ENCODE measurements at regions not wholly inside any gene's neighbourhood (a gene's known extent, or its start where the extent isn't known, plus 50 kb on each side); places are given as distances from the start of the nearest gene placed in this dataset.

DNA sequence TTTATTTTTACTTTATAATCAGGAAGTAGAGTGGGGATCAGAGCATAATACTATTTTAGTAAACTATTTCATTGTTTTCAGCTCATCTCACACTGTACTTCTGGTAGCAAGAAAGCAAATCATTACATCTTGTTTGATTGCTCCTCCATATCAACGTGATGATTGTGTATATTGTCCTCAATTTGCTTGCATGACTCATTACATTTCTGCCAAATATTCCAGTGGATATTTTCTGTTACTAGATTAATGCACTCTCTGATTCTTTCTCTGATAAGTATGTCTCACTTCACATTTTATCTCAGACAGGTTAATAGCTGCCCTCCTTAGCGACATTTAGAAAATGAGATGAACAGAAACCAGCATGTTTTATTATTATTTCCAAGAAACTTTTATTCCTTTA lies 1145.3 kb downstream of the OTOL1 start:
- ATAC-seq (replicated peaks; ENCODE audit: extremely low read depth, poor library complexity, severe bottlenecking) = no peak
- H3K4me3 Mint-ChIP-seq = no peak overlapping the region
- no peaks in the 10 kb centered on the region for H3K4me1 Mint-ChIP-seq
- peaks cover 13% of the 10 kb centered on the region for H3K9me3 Mint-ChIP-seq
- H3K27me3 Mint-ChIP-seq = no peaks in the 10 kb centered on the region
- no peaks in the 10 kb centered on the region for H3K36me3 Mint-ChIP-seq (ENCODE audit: insufficient read depth)
- no peak overlapping the region for H3K27ac Mint-ChIP-seq (ENCODE audit: low read depth)
- DNase-seq (ENCODE audit: low spot score in 2 of 2) = no peak

DNA sequence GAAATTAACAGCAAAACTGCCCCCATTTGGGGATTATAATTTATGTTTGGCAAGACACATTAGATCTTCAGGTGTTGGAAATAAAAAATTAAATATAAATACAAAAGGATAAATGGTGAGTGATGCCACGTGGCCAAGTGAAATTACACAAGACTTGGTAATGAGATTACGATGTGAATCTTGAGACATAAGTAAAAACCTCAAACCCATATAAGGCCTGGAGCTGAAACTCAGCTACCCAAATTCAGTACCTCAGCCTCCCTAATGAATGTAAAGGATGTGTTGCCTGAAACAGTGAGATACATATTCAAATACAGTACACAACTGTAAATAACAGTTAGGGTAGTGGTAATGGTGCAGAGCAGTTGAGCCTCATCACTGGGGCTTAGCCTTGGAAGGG lies 1146.6 kb downstream of the OTOL1 start:
- no peaks in the 10 kb centered on the region for H3K27me3 Mint-ChIP-seq
- H3K9me3 Mint-ChIP-seq = peaks cover 19% of the 10 kb centered on the region
- H3K27ac Mint-ChIP-seq (ENCODE audit: low read depth) = no peak overlapping the region
- ATAC-seq (replicated peaks; ENCODE audit: extremely low read depth, poor library complexity, severe bottlenecking) = no peak
- H3K4me1 Mint-ChIP-seq = no peaks in the 10 kb centered on the region
- DNase-seq (ENCODE audit: low spot score in 2 of 2) = no peak
- H3K36me3 Mint-ChIP-seq (ENCODE audit: insufficient read depth) = no peaks in the 10 kb centered on the region
- no peak overlapping the region for H3K4me3 Mint-ChIP-seq

DNA sequence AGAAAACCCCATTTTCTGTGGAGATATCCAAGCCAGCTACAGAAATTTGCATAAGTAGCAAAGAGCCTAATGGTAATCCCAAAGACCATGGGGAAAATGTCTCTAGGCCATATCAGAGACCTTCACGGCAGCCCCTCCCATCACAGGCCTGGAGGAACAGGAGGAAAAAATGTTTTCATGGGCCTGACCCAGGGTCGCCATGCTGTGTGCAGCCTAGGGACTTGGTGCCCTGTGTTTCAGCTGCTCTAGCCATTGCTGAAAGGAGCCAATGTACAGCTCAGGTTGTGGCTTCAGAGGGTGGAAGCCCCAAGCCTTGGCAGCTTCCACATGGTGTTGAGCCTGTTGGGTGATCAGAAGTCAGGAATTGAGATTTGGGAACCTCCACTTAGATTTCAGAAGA lies 1150.7 kb downstream of the OTOL1 start:
- H3K27ac Mint-ChIP-seq (ENCODE audit: low read depth) = no peak overlapping the region
- no peak overlapping the region for H3K4me3 Mint-ChIP-seq
- H3K4me1 Mint-ChIP-seq = no peaks in the 10 kb centered on the region
- no peaks in the 10 kb centered on the region for H3K27me3 Mint-ChIP-seq
- DNase-seq (ENCODE audit: low spot score in 2 of 2) = no peak
- no peak for ATAC-seq (replicated peaks; ENCODE audit: extremely low read depth, poor library complexity, severe bottlenecking)
- H3K9me3 Mint-ChIP-seq = peaks cover 28% of the 10 kb centered on the region
- H3K36me3 Mint-ChIP-seq (ENCODE audit: insufficient read depth) = no peaks in the 10 kb centered on the region

DNA sequence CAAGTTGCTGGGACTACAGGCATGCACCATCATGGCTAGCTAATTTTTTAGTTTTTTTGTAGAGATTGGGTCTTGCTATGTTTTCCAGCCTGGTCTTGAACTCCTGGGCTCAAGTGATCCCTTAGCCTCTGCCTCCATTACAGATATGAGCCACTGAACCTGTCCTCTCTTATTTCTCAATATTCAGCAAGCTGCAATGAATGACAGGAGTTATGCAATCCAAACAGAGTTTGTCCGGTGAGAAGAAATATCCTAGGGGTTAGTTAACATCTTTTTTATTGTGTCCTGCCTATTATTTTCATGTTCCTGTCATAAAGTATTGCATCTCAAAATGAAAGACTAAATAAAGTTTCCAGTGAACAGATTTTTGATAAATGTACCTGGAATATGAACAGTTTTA lies 1161.4 kb downstream of the OTOL1 start:
- Mint-ChIP-seq H3K4me3 (no peak overlapping the region), H3K27ac (ENCODE audit: low read depth) (no peak overlapping the region), H3K36me3 (ENCODE audit: insufficient read depth) (no peaks in the 10 kb centered on the region), H3K27me3 (no peaks in the 10 kb centered on the region), H3K4me1 (no peaks in the 10 kb centered on the region), H3K9me3 (peaks cover 5% of the 10 kb centered on the region)
- DNase-seq (ENCODE audit: low spot score in 2 of 2) (no peak), ATAC-seq (replicated peaks; ENCODE audit: extremely low read depth, poor library complexity, severe bottlenecking) (no peak)

DNA sequence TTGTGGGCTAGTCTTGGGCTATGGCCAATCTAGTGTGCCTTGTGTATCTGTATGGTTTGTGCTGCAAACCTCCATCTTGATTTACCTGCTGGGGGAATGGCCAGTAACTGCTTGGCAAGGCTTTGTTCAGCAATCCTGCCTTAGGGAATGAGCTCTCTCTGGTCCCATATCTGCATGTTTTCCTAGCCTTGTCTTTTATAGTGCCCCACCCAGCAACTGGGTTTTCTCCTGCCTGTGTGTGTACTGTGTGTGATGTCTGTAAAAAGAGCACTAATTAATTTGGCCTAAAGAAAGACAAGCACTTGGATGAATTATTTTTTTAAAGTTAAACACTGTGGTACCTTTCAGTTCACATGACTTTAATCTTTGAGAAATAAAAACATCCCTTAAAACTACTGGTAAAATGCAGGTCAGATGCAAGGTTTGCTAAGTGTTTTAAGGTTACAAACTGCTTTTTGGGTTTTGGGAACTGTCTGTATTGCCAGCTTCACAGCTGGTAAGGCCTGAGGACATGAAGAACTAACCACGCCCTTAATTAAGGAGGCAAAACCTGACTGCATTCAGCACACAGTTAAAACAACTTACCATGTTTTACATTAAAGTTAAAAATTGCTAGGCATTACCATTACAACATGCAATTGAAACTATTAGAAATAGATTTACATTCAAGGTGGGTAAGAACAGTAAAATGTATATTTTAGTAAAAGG lies 1169.2 kb downstream of the OTOL1 start:
- H3K27me3 Mint-ChIP-seq = no peaks in the 10 kb centered on the region
- H3K4me1 Mint-ChIP-seq = no peaks in the 10 kb centered on the region
- H3K27ac Mint-ChIP-seq (ENCODE audit: low read depth) = no peak overlapping the region
- no peak for DNase-seq (ENCODE audit: low spot score in 2 of 2)
- no peaks in the 10 kb centered on the region for H3K36me3 Mint-ChIP-seq (ENCODE audit: insufficient read depth)
- H3K4me3 Mint-ChIP-seq = no peak overlapping the region
- ATAC-seq (replicated peaks; ENCODE audit: extremely low read depth, poor library complexity, severe bottlenecking) = no peak
- H3K9me3 Mint-ChIP-seq = peaks cover 20% of the 10 kb centered on the region

DNA sequence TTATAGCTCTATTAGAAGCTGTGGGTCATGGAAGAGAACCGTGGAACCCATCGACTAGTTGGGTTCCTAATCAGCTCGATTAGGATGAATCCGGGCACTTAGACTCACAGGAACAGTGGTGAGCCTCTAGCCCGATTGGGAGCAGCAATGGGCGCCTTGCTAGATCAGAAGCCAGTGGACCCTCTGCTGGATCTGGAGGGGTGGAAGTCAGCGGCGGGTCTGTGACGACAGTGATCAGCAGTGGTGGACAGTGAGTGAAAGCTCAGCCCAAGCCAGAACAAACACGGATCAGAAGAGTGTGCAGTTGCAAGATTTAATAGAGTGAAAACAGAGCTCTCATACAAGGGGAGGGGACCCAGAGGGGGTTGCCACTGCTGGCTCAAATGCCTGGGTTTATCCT lies 1170.2 kb downstream of the OTOL1 start:
- Mint-ChIP-seq H3K9me3 (peaks cover 25% of the 10 kb centered on the region), H3K27ac (ENCODE audit: low read depth) (no peak overlapping the region), H3K4me1 (no peaks in the 10 kb centered on the region), H3K4me3 (no peak overlapping the region), H3K36me3 (ENCODE audit: insufficient read depth) (no peaks in the 10 kb centered on the region), H3K27me3 (no peaks in the 10 kb centered on the region)
- DNase-seq (ENCODE audit: low spot score in 2 of 2) = no peak
- no peak for ATAC-seq (replicated peaks; ENCODE audit: extremely low read depth, poor library complexity, severe bottlenecking)

DNA sequence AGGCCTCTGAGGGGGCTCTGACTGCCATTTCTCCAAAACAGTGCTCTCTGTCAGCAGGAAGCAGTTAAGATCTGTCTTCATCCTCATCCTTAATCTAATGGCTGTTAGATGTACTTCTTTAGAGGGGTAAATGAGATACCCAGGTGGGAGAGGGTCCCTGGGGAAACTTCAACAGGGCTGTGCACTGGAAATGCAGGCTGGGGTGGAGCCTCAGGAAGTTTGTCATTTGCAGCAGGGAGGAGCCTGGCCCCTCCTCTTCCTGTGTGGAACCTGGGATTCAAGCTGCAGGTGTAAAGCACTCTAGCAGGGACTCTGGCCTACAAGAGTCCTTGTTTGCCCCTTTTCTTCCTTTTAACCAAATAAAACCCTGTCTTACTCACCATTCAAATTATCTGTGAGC lies 1173.6 kb downstream of the OTOL1 start:
- no peaks in the 10 kb centered on the region for H3K27me3 Mint-ChIP-seq
- H3K36me3 Mint-ChIP-seq (ENCODE audit: insufficient read depth) = no peaks in the 10 kb centered on the region
- ATAC-seq (replicated peaks; ENCODE audit: extremely low read depth, poor library complexity, severe bottlenecking) (no peak), DNase-seq (ENCODE audit: low spot score in 2 of 2) (no peak)
- H3K4me1 Mint-ChIP-seq = no peaks in the 10 kb centered on the region
- peaks cover 11% of the 10 kb centered on the region for H3K9me3 Mint-ChIP-seq
- H3K4me3 Mint-ChIP-seq = no peak overlapping the region
- H3K27ac Mint-ChIP-seq (ENCODE audit: low read depth) = no peak overlapping the region

DNA sequence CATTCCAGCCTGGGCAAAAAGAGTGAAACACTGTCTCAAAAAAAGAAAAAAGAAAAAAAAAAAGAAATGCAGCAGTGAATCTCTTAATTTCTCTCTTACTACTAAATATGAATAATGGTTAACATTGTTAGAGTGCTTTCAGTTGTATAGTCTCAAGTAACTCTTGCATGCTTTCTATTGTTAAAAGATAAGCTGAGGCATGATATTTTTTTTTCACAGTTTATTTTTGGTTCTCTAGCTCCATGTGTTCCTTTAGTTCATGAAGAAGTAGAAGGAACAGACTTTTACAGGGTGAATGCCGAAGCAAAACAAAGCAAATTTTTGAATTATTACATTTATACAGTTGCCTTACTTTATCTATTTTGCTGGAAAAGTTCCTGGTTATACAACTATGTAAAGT lies 1180.9 kb downstream of the OTOL1 start:
- DNase-seq (ENCODE audit: low spot score in 2 of 2) = no peak
- ATAC-seq (replicated peaks; ENCODE audit: extremely low read depth, poor library complexity, severe bottlenecking) = no peak
- Mint-ChIP-seq H3K27ac (ENCODE audit: low read depth) (no peak overlapping the region), H3K36me3 (ENCODE audit: insufficient read depth) (peaks cover 2% of the 10 kb centered on the region), H3K9me3 (no peaks in the 10 kb centered on the region), H3K4me1 (no peaks in the 10 kb centered on the region), H3K27me3 (no peaks in the 10 kb centered on the region), H3K4me3 (no peak overlapping the region)

DNA sequence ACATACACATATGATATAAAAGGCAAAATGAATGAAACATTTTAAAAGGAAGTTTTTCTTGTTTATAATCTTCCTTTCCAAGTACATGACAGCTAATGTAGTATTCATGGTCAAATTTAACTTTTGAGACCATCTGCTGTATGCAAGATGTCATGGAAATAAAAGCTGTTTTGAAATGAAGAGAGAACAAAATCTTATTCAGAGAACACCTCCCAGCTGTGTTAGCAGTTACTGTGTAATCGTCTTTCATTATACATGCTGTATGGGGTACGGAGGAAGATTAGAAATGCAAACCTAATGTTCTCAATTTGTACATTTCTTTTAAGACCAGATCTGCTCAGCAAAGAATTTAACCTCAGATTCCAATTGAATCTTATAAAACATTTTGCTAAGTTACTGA lies 1182.3 kb downstream of the OTOL1 start:
- DNase-seq (ENCODE audit: low spot score in 2 of 2) (no peak), ATAC-seq (replicated peaks; ENCODE audit: extremely low read depth, poor library complexity, severe bottlenecking) (no peak)
- H3K27me3 Mint-ChIP-seq = no peaks in the 10 kb centered on the region
- no peaks in the 10 kb centered on the region for H3K9me3 Mint-ChIP-seq
- H3K4me3 Mint-ChIP-seq = no peak overlapping the region
- peaks cover 2% of the 10 kb centered on the region for H3K36me3 Mint-ChIP-seq (ENCODE audit: insufficient read depth)
- no peaks in the 10 kb centered on the region for H3K4me1 Mint-ChIP-seq
- no peak overlapping the region for H3K27ac Mint-ChIP-seq (ENCODE audit: low read depth)

DNA sequence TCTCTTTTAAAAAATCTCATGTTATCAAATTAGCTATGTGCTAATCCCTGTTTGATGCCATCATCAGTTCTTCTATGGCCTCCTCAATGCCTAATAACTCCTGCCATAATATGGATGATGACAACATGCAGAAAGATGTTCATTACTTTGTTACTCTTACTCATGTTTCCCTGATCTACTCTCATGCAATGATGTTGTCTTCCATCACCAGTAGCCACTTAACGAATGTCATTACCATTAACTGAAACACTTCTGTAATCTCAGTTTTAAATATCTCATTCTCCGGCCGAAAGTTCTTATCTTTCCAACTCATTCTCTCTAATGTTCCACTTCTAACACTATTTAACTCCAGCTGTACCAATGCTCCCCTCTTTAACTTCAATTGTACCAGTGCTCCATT lies 1187.7 kb downstream of the OTOL1 start:
- Mint-ChIP-seq H3K4me1 (no peaks in the 10 kb centered on the region), H3K27ac (ENCODE audit: low read depth) (no peak overlapping the region), H3K36me3 (ENCODE audit: insufficient read depth) (peaks cover 2% of the 10 kb centered on the region), H3K4me3 (no peak overlapping the region), H3K27me3 (no peaks in the 10 kb centered on the region), H3K9me3 (peaks cover 24% of the 10 kb centered on the region)
- no peak for DNase-seq (ENCODE audit: low spot score in 2 of 2)
- no peak for ATAC-seq (replicated peaks; ENCODE audit: extremely low read depth, poor library complexity, severe bottlenecking)

DNA sequence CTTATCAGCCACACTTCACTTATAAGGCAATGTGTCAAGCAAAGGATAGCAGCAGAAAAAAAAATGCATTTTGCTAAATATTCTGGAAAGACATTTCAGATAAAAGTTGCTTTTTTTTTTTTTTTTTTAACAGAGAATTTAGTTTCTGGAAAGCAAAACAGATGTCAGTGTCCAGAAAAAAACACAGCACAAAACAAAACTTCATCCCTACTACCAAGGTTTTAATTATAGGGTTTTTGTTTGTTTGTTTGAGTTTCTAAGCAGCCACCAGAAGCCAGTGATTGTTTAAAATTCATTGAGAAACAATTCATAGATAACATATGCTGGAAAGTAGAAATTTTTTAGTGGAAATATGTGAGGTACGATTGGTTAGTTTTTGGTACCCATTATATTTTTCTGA lies 1202.7 kb downstream of the OTOL1 start:
- H3K27me3 Mint-ChIP-seq = no peaks in the 10 kb centered on the region
- no peaks in the 10 kb centered on the region for H3K9me3 Mint-ChIP-seq
- no peak for DNase-seq (ENCODE audit: low spot score in 2 of 2)
- no peak overlapping the region for H3K4me3 Mint-ChIP-seq
- no peak overlapping the region for H3K27ac Mint-ChIP-seq (ENCODE audit: low read depth)
- H3K4me1 Mint-ChIP-seq = no peaks in the 10 kb centered on the region
- no peaks in the 10 kb centered on the region for H3K36me3 Mint-ChIP-seq (ENCODE audit: insufficient read depth)
- ATAC-seq (replicated peaks; ENCODE audit: extremely low read depth, poor library complexity, severe bottlenecking) = no peak

DNA sequence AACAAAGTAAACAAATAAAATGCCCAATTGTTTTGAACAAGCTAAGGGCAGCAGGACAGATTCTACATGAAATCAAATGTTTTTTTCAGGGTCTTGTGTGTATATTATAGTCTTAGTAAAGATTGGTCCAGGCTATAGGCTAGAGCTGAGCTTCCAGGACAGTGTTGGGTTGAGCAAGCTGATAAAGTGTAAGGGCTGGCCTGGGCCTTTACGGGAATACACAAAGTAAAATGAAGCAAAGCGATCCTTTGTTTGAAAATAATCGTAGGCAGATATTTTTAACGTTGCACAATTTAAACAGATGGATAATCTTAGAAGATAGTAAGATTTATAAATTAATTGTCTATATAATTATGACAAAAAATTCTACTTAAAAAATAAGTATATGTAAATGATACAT lies 1204.6 kb downstream of the OTOL1 start:
- no peak overlapping the region for H3K4me3 Mint-ChIP-seq
- DNase-seq (ENCODE audit: low spot score in 2 of 2) (no peak), ATAC-seq (replicated peaks; ENCODE audit: extremely low read depth, poor library complexity, severe bottlenecking) (no peak)
- no peaks in the 10 kb centered on the region for H3K36me3 Mint-ChIP-seq (ENCODE audit: insufficient read depth)
- H3K27ac Mint-ChIP-seq (ENCODE audit: low read depth) = no peak overlapping the region
- H3K4me1 Mint-ChIP-seq = no peaks in the 10 kb centered on the region
- H3K27me3 Mint-ChIP-seq = no peaks in the 10 kb centered on the region
- no peaks in the 10 kb centered on the region for H3K9me3 Mint-ChIP-seq

DNA sequence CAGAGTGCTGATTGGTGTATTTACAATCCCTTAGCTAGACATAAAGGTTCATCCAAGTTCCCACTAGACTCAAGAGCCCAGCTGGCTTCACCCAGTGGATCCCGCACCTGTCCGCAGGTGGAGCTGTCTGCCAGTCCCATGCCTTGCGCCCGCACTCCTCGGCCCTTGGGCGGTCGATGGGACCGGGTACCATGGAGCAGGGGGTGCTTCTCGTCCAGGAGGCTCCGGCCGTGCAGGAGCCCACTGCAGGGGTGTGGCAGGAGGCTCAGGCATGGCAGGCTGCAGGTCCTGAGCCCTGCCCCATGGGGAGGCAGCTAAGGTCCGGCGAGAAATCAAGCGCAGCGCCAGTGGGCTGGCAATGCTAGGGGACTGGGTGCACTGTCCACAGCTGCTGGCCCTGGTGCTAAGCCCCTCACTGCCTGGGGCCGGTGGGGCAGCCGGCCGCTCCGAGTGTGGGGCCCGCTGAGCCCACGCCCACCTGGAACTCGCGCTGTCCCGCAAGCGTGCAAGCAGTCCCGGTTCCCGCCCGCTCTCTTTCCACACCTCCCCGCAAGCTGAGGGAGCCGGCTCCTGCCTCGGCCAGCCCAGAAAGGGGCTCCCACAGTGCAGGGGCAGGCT lies 1206.3 kb downstream of the OTOL1 start:
- H3K27ac Mint-ChIP-seq (ENCODE audit: low read depth) = no peak overlapping the region
- no peaks in the 10 kb centered on the region for H3K36me3 Mint-ChIP-seq (ENCODE audit: insufficient read depth)
- H3K4me1 Mint-ChIP-seq = no peaks in the 10 kb centered on the region
- H3K4me3 Mint-ChIP-seq = no peak overlapping the region
- ATAC-seq (replicated peaks; ENCODE audit: extremely low read depth, poor library complexity, severe bottlenecking) = no peak
- no peak for DNase-seq (ENCODE audit: low spot score in 2 of 2)
- H3K27me3 Mint-ChIP-seq = no peaks in the 10 kb centered on the region
- H3K9me3 Mint-ChIP-seq = peaks cover 6% of the 10 kb centered on the region
